ENCODE measurements at regions not wholly inside any gene's neighbourhood (a gene's known extent, or its start where the extent isn't known, plus 50 kb on each side); places are given as distances from the start of the nearest gene placed in this dataset.

DNA sequence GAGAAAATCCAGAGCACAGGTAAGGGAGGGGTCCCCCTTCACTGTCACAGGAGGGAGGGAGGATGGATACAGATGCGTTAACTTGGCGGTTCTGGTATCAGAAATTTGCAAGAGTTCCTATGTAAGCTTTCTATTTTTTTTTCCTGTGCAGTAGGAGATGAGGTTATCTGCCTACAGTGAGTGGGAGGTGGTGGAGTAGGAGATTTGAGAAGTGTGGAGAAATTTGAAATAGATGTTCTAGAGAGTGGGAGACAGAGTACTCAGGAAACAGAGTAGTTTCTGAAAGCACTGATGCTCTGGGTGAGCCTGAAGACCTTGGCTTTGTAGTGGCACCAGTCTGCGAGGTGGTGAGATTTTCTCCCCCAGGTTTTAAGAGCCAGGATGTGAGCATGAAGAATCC is 271.4 kb downstream of the MSX2 start:
- 9% methylated on average over 3 of the region's 3 CpGs for WGBS (ENCODE audit: missing lambda C conversion rate)
- ATAC-seq, result no peak
- ChIA-PET CTCF (interaction anchor here (0.8 kb wide), 1 partner anchor 25 kb away, joined by 3 read pairs; no protein-coding TSS in a partner anchor), POLR2A (no interaction called here)
- Histone ChIP-seq H3K4me1 (no peaks in the 10 kb centered on the region), H3K4me2 (no peak overlapping the region), H3K27ac (no peak overlapping the region), H3K4me3 (no peak overlapping the region), H3K9me3 (peaks cover 4% of the 10 kb centered on the region; the same call in 2 of the 3 replicates)
- FAIRE-seq, result no peak
- TF ChIP-seq TP53 (CRISPR knock-in tag; IDR thresholded peaks at IDR 0.05) (no peak), TFCP2L1 (CRISPR knock-in tag; IDR thresholded peaks at IDR 0.05) (no peak), BHLHE40 (IDR thresholded peaks at IDR 0.05; ENCODE audit: low read depth, low read length) (no peak), E2F6 (IDR thresholded peaks at IDR 0.05; ENCODE audit: borderline replicate concordance, low read depth) (no peak), FOSL2 (IDR thresholded peaks at IDR 0.05) (no peak), FOSL2 (CRISPR knock-in tag; IDR thresholded peaks at IDR 0.05) (no peak), KDM5A (IDR thresholded peaks at IDR 0.05) (no peak), NFE2L2 (conservative IDR thresholded peaks at IDR 0.05; ENCODE audit: low read length) (no peak), EHF (CRISPR knock-in tag; IDR thresholded peaks at IDR 0.05) (no peak), NPAS2 (CRISPR knock-in tag; IDR thresholded peaks at IDR 0.05; ENCODE audit: borderline replicate concordance) (no peak), HEYL (CRISPR knock-in tag; IDR thresholded peaks at IDR 0.05) (no peak), KDM1A (IDR thresholded peaks at IDR 0.05; ENCODE audit: low read depth) (no peak), POLR2AphosphoS2 (conservative IDR thresholded peaks at IDR 0.05; ENCODE audit: low read length) (no peak), RAD21 (conservative IDR thresholded peaks at IDR 0.05 in 1 of 2, IDR thresholded peaks at IDR 0.05 in 1 of 2) (no peak), HDAC2 (IDR thresholded peaks at IDR 0.05) (no peak), GATA3 (IDR thresholded peaks at IDR 0.05; ENCODE audit: borderline replicate concordance) (no peak), BCL3 (IDR thresholded peaks at IDR 0.05) (no peak), HOXB5 (CRISPR knock-in tag; IDR thresholded peaks at IDR 0.05) (no peak), RNF2 (IDR thresholded peaks at IDR 0.05; ENCODE audit: borderline replicate concordance, low read depth) (no peak), MAZ (IDR thresholded peaks at IDR 0.05; ENCODE audit: borderline replicate concordance, low read depth, low read length) (no peak)
- DNase-seq (ENCODE audit: low read depth in 1 of 2, low spot score in 1 of 2), result no peak

DNA sequence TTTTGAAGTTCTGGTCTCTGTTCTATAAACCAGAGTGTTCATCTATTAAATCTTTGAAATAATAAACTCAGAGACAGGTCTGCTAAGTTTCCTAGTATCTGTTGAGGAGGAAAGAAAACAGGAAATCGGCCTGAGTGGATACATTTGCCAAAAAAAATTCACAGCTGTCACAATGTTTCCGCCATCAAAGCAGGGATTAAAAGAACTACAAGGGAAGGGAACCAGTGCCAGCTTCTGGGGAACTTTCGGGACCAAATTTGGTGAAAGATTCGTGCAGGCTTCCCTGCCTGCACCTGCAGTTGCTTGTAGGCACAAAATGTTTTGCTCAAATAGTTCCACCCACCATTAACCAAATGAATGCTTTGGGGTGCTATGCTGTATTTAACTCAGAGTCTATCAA is 267.5 kb downstream of the MSX2 start:
- H3K4me1 ChIP-seq, result no peaks in the 10 kb centered on the region
- ChIA-PET POLR2A (no interaction called here), CTCF (interaction anchor here (1.3 kb wide), 1 partner anchor 18 kb away, joined by 4 read pairs; no protein-coding TSS in a partner anchor)
- 21% methylated on average over 4 of the region's 4 CpGs for WGBS (ENCODE audit: missing lambda C conversion rate)
- H3K4me3 ChIP-seq, result no peak overlapping the region
- DNase-seq (ENCODE audit: low read depth in 1 of 2, low spot score in 1 of 2) (no peak), FAIRE-seq (no peak), ATAC-seq (no peak)
- H3K9me3 ChIP-seq, result no peaks in the 10 kb centered on the region
- no peak overlapping the region for H3K4me2 ChIP-seq
- H3K27ac ChIP-seq, result no peak overlapping the region
- no peak for TF ChIP-seq POLR2A (IDR thresholded peaks at IDR 0.05; ENCODE audit: low read length)
- TF ChIP-seq PHF8 (IDR thresholded peaks at IDR 0.05; ENCODE audit: borderline replicate concordance, low read depth), result no peak
- no peak for TF ChIP-seq HDAC2 (IDR thresholded peaks at IDR 0.05)
- no peak for TF ChIP-seq GATA3 (IDR thresholded peaks at IDR 0.05; ENCODE audit: borderline replicate concordance)
- no peak for TF ChIP-seq CTCF (IDR thresholded peaks at IDR 0.05)
- TF ChIP-seq HOXB13 (CRISPR knock-in tag; IDR thresholded peaks at IDR 0.05; ENCODE audit: low read depth), result no peak
- no peak for TF ChIP-seq HEYL (CRISPR knock-in tag; IDR thresholded peaks at IDR 0.05)
- TF ChIP-seq POLR2AphosphoS2 (conservative IDR thresholded peaks at IDR 0.05; ENCODE audit: low read length), result no peak
- TF ChIP-seq USF2 (IDR thresholded peaks at IDR 0.05), result no peak
- TF ChIP-seq BHLHE40 (IDR thresholded peaks at IDR 0.05; ENCODE audit: low read depth, low read length), result no peak
- TF ChIP-seq RARB (CRISPR knock-in tag; IDR thresholded peaks at IDR 0.05), result no peak
- no peak for TF ChIP-seq FOSB (CRISPR knock-in tag; IDR thresholded peaks at IDR 0.05)
- no peak for TF ChIP-seq MYC (IDR thresholded peaks at IDR 0.05; ENCODE audit: borderline replicate concordance, low read length)
- TF ChIP-seq HMGXB4 (CRISPR knock-in tag; IDR thresholded peaks at IDR 0.05; ENCODE audit: borderline replicate concordance), result no peak
- TF ChIP-seq ZSCAN20 (CRISPR knock-in tag; IDR thresholded peaks at IDR 0.05), result no peak
- TF ChIP-seq RFX5 (IDR thresholded peaks at IDR 0.05), result no peak
- TF ChIP-seq FOXS1 (CRISPR knock-in tag; IDR thresholded peaks at IDR 0.05), result no peak
- no peak for TF ChIP-seq ZNF302 (CRISPR knock-in tag; IDR thresholded peaks at IDR 0.05)

Measured in A549 (cell line).